PC-9 (cell line): ENCODE measurements at regions not wholly inside any gene's neighbourhood (a gene's known extent, or its start where the extent isn't known, plus 50 kb on each side); places are given as distances from the start of the nearest gene placed in this dataset.

Experiments used
- BruUV-seq: library from RNA; stranded (reverse); fragments of 400-500 nt; replicated peaks from 2 replicates; lab custom pipeline; 2021; lab: Mats Ljungman, UMichigan
- CTCF ChIA-PET: fragments of 300-600 bp; sonication (Branson Sonifier 250); formaldehyde crosslinking; loops from one replicate; lab custom pipeline; 2022; ENCODE audit warnings: antibody characterized with exemption; lab: Charles Lee
- POLR2A ChIA-PET: fragments of 300-600 bp; sonication (Branson Sonifier 250); formaldehyde crosslinking; loops from one replicate; lab custom pipeline; 2022; ENCODE audit warnings: antibody characterized with exemption; ENCODE audit not compliant: unreplicated experiment; lab: Charles Lee
- DNase-seq, 2 experiments: peaks; one replicate each; pipeline versions ENCODE4 v3.0.0 to v3.0.0-alpha.2; 2015 to 2022; ENCODE audit warnings: mixed read lengths in 1 of 2
- H2AFZ ChIP-seq: fragments of 200-600 bp; sonication (generic); 2 replicates; pipeline ENCODE4 v1.8.1; 2017; ENCODE audit warnings: antibody characterized with exemption
- H3F3A ChIP-seq: fragments of 200-600 bp; sonication (generic); 2 replicates; pipeline ENCODE4 v1.8.1; 2017; ENCODE audit warnings: antibody characterized with exemption, mild to moderate bottlenecking, low read depth; ENCODE audit not compliant: insufficient read depth
- H3K27ac ChIP-seq: fragments of 200-600 bp; sonication (generic); 2 replicates; pipeline ENCODE4 v1.6.1; 2016; ENCODE audit warnings: mixed run types
- H3K27me3 ChIP-seq: fragments of 200-600 bp; sonication (generic); 2 replicates; pipeline ENCODE4 v1.6.1; 2016; ENCODE audit warnings: low read depth, mixed run types; ENCODE audit not compliant: insufficient read depth
- H3K36me3 ChIP-seq: fragments of 200-600 bp; sonication (generic); 2 replicates; pipeline ENCODE4 v1.6.1; 2016; ENCODE audit warnings: low read depth, mixed run types
- H3K4me1 ChIP-seq: fragments of 200-600 bp; sonication (generic); replicated peaks from 2 replicates; pipeline ENCODE4 v1.6.1; 2016; ENCODE audit warnings: mixed run types; ENCODE audit not compliant: insufficient read depth
- H3K4me2 ChIP-seq: fragments of 200-600 bp; sonication (generic); 2 replicates; pipeline ENCODE4 v1.6.1; 2017; ENCODE audit warnings: mixed run types
- H3K4me3 ChIP-seq: fragments of 200-600 bp; sonication (generic); 2 replicates; pipeline ENCODE4 v1.6.1; 2016; ENCODE audit warnings: mixed run types
- H3K79me2 ChIP-seq: fragments of 200-600 bp; sonication (generic); 2 replicates; pipeline ENCODE4 v1.6.1; 2017; ENCODE audit warnings: low read depth, mixed run types
- H3K9me2 ChIP-seq: fragments of 200-600 bp; sonication (generic); 2 replicates; pipeline ENCODE4 v1.8.1; 2017; ENCODE audit warnings: mild to moderate bottlenecking; ENCODE audit not compliant: insufficient read depth
- H3K9me3 ChIP-seq: fragments of 200-600 bp; sonication (generic); 2 replicates; pipeline ENCODE4 v1.8.1; 2016; ENCODE audit warnings: low read depth; ENCODE audit not compliant: insufficient read depth
- H4K20me1 ChIP-seq: fragments of 200-600 bp; sonication (generic); 2 replicates; pipeline ENCODE4 v1.8.1; 2017; ENCODE audit not compliant: insufficient read depth
- EZH2 ChIP-seq: fragments of 200-600 bp; sonication (generic); IDR thresholded peaks from 2 replicates; pipeline ENCODE4 v1.8.0; 2017; ENCODE audit warnings: antibody characterized with exemption, low read depth
- intact Hi-C: fragments of 100-400 bp; cut with micrococcal nuclease; formaldehyde crosslinking; loops from one replicate; pipeline ENCODE4 v1.10.0; 2022; ENCODE audit not compliant: unreplicated experiment
- TF ChIP-seq, protein P1 (sequence below): fragments of 200-600 bp; sonication (generic); conservative IDR thresholded peaks from 2 replicates; pipeline ENCODE4 v1.6.1; 2017; ENCODE audit warnings: mixed run types, antibody characterized with exemption, mild to moderate bottlenecking, moderate library complexity

DNA sequence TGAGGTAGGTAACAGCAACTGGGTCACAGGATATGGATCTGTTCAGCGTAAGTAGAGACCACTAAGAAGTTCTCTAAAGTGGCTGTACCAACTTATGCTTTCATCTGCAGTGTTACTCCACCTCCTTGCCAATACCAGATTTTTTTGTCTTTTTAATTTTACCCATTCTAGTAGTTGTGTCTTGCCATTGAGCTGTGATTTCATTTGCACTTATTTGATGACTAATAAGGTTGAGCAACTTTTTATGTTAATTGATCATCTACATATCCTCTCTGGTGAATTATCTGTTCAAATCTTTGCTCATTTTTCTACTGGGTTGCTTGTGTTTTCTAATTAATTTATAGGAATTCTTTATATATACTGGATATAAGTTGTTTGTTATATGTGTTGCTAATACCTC, 82.9 kb downstream of the OGFRL1 start:
- no peak overlapping the region for H3K4me3 ChIP-seq
- intact Hi-C loops: loop anchor here (10.0 kb wide), 1 partner anchor 187 kb away; no protein-coding TSS in a partner anchor
- TF ChIP-seq, protein P1, sequence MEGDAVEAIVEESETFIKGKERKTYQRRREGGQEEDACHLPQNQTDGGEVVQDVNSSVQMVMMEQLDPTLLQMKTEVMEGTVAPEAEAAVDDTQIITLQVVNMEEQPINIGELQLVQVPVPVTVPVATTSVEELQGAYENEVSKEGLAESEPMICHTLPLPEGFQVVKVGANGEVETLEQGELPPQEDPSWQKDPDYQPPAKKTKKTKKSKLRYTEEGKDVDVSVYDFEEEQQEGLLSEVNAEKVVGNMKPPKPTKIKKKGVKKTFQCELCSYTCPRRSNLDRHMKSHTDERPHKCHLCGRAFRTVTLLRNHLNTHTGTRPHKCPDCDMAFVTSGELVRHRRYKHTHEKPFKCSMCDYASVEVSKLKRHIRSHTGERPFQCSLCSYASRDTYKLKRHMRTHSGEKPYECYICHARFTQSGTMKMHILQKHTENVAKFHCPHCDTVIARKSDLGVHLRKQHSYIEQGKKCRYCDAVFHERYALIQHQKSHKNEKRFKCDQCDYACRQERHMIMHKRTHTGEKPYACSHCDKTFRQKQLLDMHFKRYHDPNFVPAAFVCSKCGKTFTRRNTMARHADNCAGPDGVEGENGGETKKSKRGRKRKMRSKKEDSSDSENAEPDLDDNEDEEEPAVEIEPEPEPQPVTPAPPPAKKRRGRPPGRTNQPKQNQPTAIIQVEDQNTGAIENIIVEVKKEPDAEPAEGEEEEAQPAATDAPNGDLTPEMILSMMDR: no peak
- H3K79me2 ChIP-seq: no peaks in the 10 kb centered on the region
- H2AFZ ChIP-seq: no peak overlapping the region
- H3K9me2 ChIP-seq: 0 out of 2 replicates have a peak, but pooled peaks cover 4% of the 10 kb centered on the region
- no peaks in the 10 kb centered on the region for H3F3A ChIP-seq
- H3K27me3 ChIP-seq: no peaks in the 10 kb centered on the region
- H3K9me3 ChIP-seq: no peaks in the 10 kb centered on the region
- ChIA-PET POLR2A (interaction anchor here (0.5 kb wide), 1 partner anchor 958 kb away, joined by 5 read pairs; the partner anchor contains the start of gene FAM135A), CTCF (no interaction called here)
- no TSS peak for BruUV-seq
- DNase-seq: no peak
- 0 out of 2 replicates have a peak, but pooled peaks cover 1% of the 10 kb centered on the region for H3K4me1 ChIP-seq
- no peak overlapping the region for H3K27ac ChIP-seq
- H4K20me1 ChIP-seq: no peaks in the 10 kb centered on the region
- no peak overlapping the region for H3K4me2 ChIP-seq
- H3K36me3 ChIP-seq: no peaks in the 10 kb centered on the region

DNA sequence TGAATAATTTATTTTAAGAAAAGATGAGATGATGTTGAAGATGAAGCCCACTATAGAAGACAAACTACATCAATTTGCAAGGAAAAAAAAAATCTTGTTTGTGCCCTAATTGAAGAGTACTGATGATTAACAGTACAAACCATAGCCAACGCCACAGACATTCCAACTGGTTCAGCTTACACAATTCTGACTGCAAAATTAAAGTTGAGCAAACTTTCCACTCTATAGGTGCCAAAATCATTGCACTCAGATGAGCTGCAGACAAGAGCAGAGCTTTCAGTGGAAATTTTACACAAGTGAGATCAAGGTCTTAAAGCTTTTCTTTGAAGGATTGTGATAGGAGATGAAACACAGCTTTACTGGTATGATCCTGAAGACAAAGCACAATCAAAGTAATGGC, 85.3 kb downstream of the OGFRL1 start:
- no peak overlapping the region for H3K4me2 ChIP-seq
- no peak overlapping the region for H2AFZ ChIP-seq
- intact Hi-C loops: loop anchor here (10.0 kb wide), 1 partner anchor 189 kb away; no protein-coding TSS in a partner anchor
- TF ChIP-seq EZH2: no peak
- TF ChIP-seq, protein P1: no peak
- no peaks in the 10 kb centered on the region for H3K4me1 ChIP-seq
- CTCF ChIA-PET: no interaction called here
- no peaks in the 10 kb centered on the region for H3K9me3 ChIP-seq
- POLR2A ChIA-PET: no interaction called here
- BruUV-seq: no TSS peak
- no peak for DNase-seq
- no peaks in the 10 kb centered on the region for H3F3A ChIP-seq
- no peak overlapping the region for H3K27ac ChIP-seq
- H4K20me1 ChIP-seq: no peaks in the 10 kb centered on the region
- 0 out of 2 replicates have a peak, but pooled peaks cover 4% of the 10 kb centered on the region for H3K9me2 ChIP-seq
- H3K27me3 ChIP-seq: no peaks in the 10 kb centered on the region
- no peak overlapping the region for H3K4me3 ChIP-seq
- no peaks in the 10 kb centered on the region for H3K79me2 ChIP-seq
- H3K36me3 ChIP-seq: no peaks in the 10 kb centered on the region; the same call in 1 of the 2 replicates

DNA sequence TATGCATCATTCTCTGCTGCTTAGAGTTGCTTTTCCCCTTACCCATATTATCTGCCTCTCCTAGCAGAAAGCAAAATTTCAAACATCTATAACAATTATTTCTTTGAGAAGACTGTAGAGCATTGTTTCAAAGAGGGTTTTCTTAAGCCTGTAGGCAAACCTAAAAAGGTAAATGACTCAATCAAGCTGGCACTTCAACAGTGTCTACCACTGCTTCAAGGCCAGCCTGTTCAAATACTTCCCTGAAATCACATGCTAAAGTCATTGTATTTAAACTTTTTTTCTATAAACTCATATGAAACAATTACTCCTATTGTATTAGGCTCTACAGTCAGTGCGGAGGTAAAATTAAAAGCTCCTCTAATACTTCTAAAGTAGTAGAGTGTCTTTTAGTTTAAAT, 87.1 kb downstream of the OGFRL1 start:
- intact Hi-C loops: loop anchor here (10.0 kb wide), 1 partner anchor 191 kb away; no protein-coding TSS in a partner anchor
- H3K27ac ChIP-seq: no peak overlapping the region
- ChIA-PET POLR2A (no interaction called here), CTCF (no interaction called here)
- no peak for DNase-seq
- H3K9me3 ChIP-seq: no peaks in the 10 kb centered on the region
- no TSS peak for BruUV-seq
- H3K4me1 ChIP-seq: no peaks in the 10 kb centered on the region
- no peaks in the 10 kb centered on the region for H3K79me2 ChIP-seq
- H3K27me3 ChIP-seq: no peaks in the 10 kb centered on the region
- peaks cover 5% of the 10 kb centered on the region; the same call in 1 of the 2 replicates for H3K36me3 ChIP-seq
- no peak overlapping the region for H3K4me2 ChIP-seq
- no peak for TF ChIP-seq EZH2
- TF ChIP-seq, protein P1: no peak
- 0 out of 2 replicates have a peak, but pooled peaks cover 8% of the 10 kb centered on the region for H3K9me2 ChIP-seq
- no peaks in the 10 kb centered on the region for H3F3A ChIP-seq
- H2AFZ ChIP-seq: no peak overlapping the region
- H3K4me3 ChIP-seq: no peak overlapping the region
- H4K20me1 ChIP-seq: no peaks in the 10 kb centered on the region; the same call in 1 of the 2 replicates
